Prostate gland (tissue), 2 donors: ENCODE measurements at regions not wholly inside any gene's neighbourhood (a gene's known extent, or its start where the extent isn't known, plus 50 kb on each side); places are given as distances from the start of the nearest gene placed in this dataset.
A peak's percentile ranks its signal among the peaks of the same experiment; 100 is the strongest.
"Not testable (repeated sequence)": the region's sequence is repeated elsewhere in the genome, so short reads cannot be mapped to it uniquely, and the experiment has no call there.

ENCODE experiments used
- DNase-seq: peaks from one replicate; pipeline ENCODE4 v3.0.0-alpha.2; 2019; ENCODE audit warnings: low spot score
- H3K27ac ChIP-seq, 2 donors: fragments of 200-600 bp; sonication (generic); 2 replicates each; pipeline ENCODE4 v1.5.1; 2017 to 2019
- H3K27me3 ChIP-seq: fragments of 200-600 bp; sonication (generic); replicated peaks from 2 replicates; pipeline ENCODE4 v1.5.1; 2019; ENCODE audit not compliant: insufficient read depth
- H3K36me3 ChIP-seq, 2 donors: fragments of 200-600 bp; sonication (generic); 1 replicate in 1 of 2; 2 replicates in 1 of 2; pipeline versions ENCODE4 v1.5.1 to v1.8.1; 2017 to 2019
- H3K4me1 ChIP-seq: fragments of 200-600 bp; sonication (generic); replicated peaks from 2 replicates; pipeline ENCODE4 v1.5.1; 2019
- H3K4me3 ChIP-seq, 2 donors: fragments of 200-600 bp; sonication (generic); 2 replicates each; pipeline ENCODE4 v1.5.1; 2017 to 2019
- H3K9me3 ChIP-seq: fragments of 200-600 bp; sonication (generic); 2 replicates; pipeline ENCODE4 v1.5.1; 2017
- CTCF ChIP-seq, 4 experiments: fragments of 200-600 bp in 2 of 4; fragments of 450-650 bp in 2 of 4; sonication (generic) in 2 of 4; IDR thresholded peaks; 1 replicate in 3 of 4; 2 replicates in 1 of 4; pipeline ENCODE4 v1.5.1; 2016 to 2019; ENCODE audit warnings: antibody characterized with exemption in 4 of 4, mild to moderate bottlenecking in 2 of 4, moderate library complexity in 2 of 4
- POLR2A ChIP-seq: fragments of 450-650 bp; IDR thresholded peaks from one replicate; pipeline ENCODE4 v1.6.1; 2016; ENCODE audit warnings: antibody characterized with exemption, mild to moderate bottlenecking
- POLR2AphosphoS5 ChIP-seq: sonication (generic); formaldehyde crosslinking; IDR thresholded peaks from one replicate; pipeline ENCODE4 v1.6.1; 2017; ENCODE audit warnings: antibody characterized with exemption
- WGBS: methylation state at CpG from one replicate; pipeline ENCODE4 v1.1.5; 2018; 5-methylcytosine and 5-hydroxymethylcytosine counted together
- intact Hi-C: fragments of 100-400 bp; cut with DNase I; formaldehyde crosslinking; loops from one replicate; pipeline ENCODE4 v1.14.2; 2022

- Histone ChIP-seq H3K4me3 (no peak overlapping the region), H3K27me3 (no peaks in the 10 kb centered on the region), H3K9me3 (no peaks in the 10 kb centered on the region), H3K27ac (no peak overlapping the region), H3K36me3 (no peaks in the 10 kb centered on the region), H3K4me1 (no peaks in the 10 kb centered on the region)
- intact Hi-C loops = no loop called here
- TF ChIP-seq POLR2A (no peak), CTCF (IDR thresholded peaks at IDR 0.05) (no peak), POLR2AphosphoS5 (no peak)
- DNase-seq = no peak
These were observed 373.5 kb downstream of the HTR1B start for GRCh38 chr6:77089776-77090175.

GRCh38 chr6:77087794-77088318 lies 375.4 kb downstream of the HTR1B start:
- H3K36me3 ChIP-seq, DNase-seq, intact Hi-C loops, H3K4me1 ChIP-seq, H3K27ac ChIP-seq, H3K9me3 ChIP-seq, H3K4me3 ChIP-seq, H3K27me3 ChIP-seq: not testable (repeated sequence)
- 82% methylated on average over 17 of the region's 19 CpGs for WGBS

- Histone ChIP-seq H3K4me1 (no peaks in the 10 kb centered on the region), H3K27ac (no peak overlapping the region), H3K36me3 (no peaks in the 10 kb centered on the region), H3K27me3 (no peaks in the 10 kb centered on the region), H3K4me3 (no peak overlapping the region), H3K9me3 (no peaks in the 10 kb centered on the region)
- intact Hi-C loops = no loop called here
- DNase-seq = no peak
- TF ChIP-seq POLR2AphosphoS5 (no peak), CTCF (IDR thresholded peaks at IDR 0.05) (no peak), POLR2A (no peak)
- WGBS = 76% methylated on average over 7 of the region's 7 CpGs
These were observed 389.1 kb downstream of the HTR1B start for GRCh38 chr6:77074037-77074713.

GRCh38 chr6:77073410-77073760 lies 389.9 kb downstream of the HTR1B start:
- Histone ChIP-seq H3K27ac (no peak overlapping the region), H3K36me3 (no peaks in the 10 kb centered on the region), H3K4me1 (no peaks in the 10 kb centered on the region), H3K9me3 (no peaks in the 10 kb centered on the region), H3K27me3 (no peaks in the 10 kb centered on the region), H3K4me3 (no peak overlapping the region)
- intact Hi-C loops = no loop called here
- WGBS = 71% methylated on average over 1 of the region's 1 CpG
- DNase-seq = no peak
- TF ChIP-seq CTCF (IDR thresholded peaks at IDR 0.05) (no peak), POLR2A (no peak), POLR2AphosphoS5 (no peak)

- Histone ChIP-seq H3K9me3 (no peaks in the 10 kb centered on the region), H3K27me3 (no peaks in the 10 kb centered on the region), H3K27ac (no peak overlapping the region), H3K36me3 (no peaks in the 10 kb centered on the region), H3K4me3 (no peak overlapping the region), H3K4me1 (no peaks in the 10 kb centered on the region)
- WGBS = 68% methylated on average over 4 of the region's 4 CpGs
- DNase-seq = no peak
- intact Hi-C loops = no loop called here
- TF ChIP-seq CTCF (IDR thresholded peaks at IDR 0.05) = no peak
- peak; percentile 30 for TF ChIP-seq POLR2AphosphoS5
- no peak for TF ChIP-seq POLR2A
These were observed 390.4 kb downstream of the HTR1B start for GRCh38 chr6:77072694-77073409.
